Testis (tissue), 2 donors: ENCODE measurements at regions not wholly inside any gene's neighbourhood (a gene's known extent, or its start where the extent isn't known, plus 50 kb on each side); places are given as distances from the start of the nearest gene placed in this dataset.

Source experiments
- CTCF ChIP-seq, 3 experiments: fragments of 450-650 bp in 2 of 3; fragments of 200-600 bp in 1 of 3; sonication (generic) in 1 of 3; IDR thresholded peaks; one replicate each; pipeline ENCODE4 v1.5.1; 2016 to 2019; ENCODE audit warnings: antibody characterized with exemption in 3 of 3, mild to moderate bottlenecking in 2 of 3, moderate library complexity in 1 of 3
- POLR2A ChIP-seq: fragments of 450-650 bp; IDR thresholded peaks from one replicate; pipeline ENCODE4 v1.6.1; 2017; ENCODE audit warnings: antibody characterized with exemption, mild to moderate bottlenecking, moderate library complexity

GRCh38 chr3:99313485-99313884 lies 324.9 kb upstream of the COL8A1 start:
- no peak for TF ChIP-seq POLR2A
- TF ChIP-seq CTCF (IDR thresholded peaks at IDR 0.05), result no peak
